Left ventricle myocardium inferior (tissue), 1 donor: ENCODE measurements at regions not wholly inside any gene's neighbourhood (a gene's known extent, or its start where the extent isn't known, plus 50 kb on each side); places are given as distances from the start of the nearest gene placed in this dataset.

Source experiments
- DNase-seq: peaks from one replicate; pipeline ENCODE4 v3.0.0-alpha.2; 2020
- H3K27ac ChIP-seq: fragments of 200-600 bp; replicated peaks from 2 replicates; pipeline ENCODE4 v1.8.0; 2021
- H3K27me3 ChIP-seq: fragments of 200-600 bp; 2 replicates; pipeline ENCODE4 v1.8.0; 2021; ENCODE audit warnings: low read depth
- H3K36me3 ChIP-seq: fragments of 200-600 bp; 2 replicates; pipeline ENCODE4 v1.8.0; 2021
- H3K4me1 ChIP-seq: fragments of 200-600 bp; 2 replicates; pipeline ENCODE4 v1.8.0; 2021
- H3K4me3 ChIP-seq: fragments of 200-600 bp; 2 replicates; pipeline ENCODE4 v1.8.0; 2021; ENCODE audit warnings: mild to moderate bottlenecking, moderate library complexity
- H3K9me3 ChIP-seq: fragments of 200-600 bp; replicated peaks from 2 replicates; pipeline ENCODE4 v1.8.0; 2021
- CTCF ChIP-seq: fragments of 200-600 bp; IDR thresholded peaks from 2 replicates; pipeline ENCODE4 v1.8.0; 2021; ENCODE audit warnings: antibody characterized with exemption, mild to moderate bottlenecking, borderline replicate concordance
- intact Hi-C: fragments of 100-400 bp; cut with micrococcal nuclease; formaldehyde crosslinking; loops from one replicate; pipeline ENCODE4 v1.11.0; 2022
- donor health status: DM: no; HTN: yes; CAD: no; lungs with severe emphysema.

- peaks cover 100% of the 10 kb centered on the region for H3K27me3 ChIP-seq
- DNase-seq: no peak
- TF ChIP-seq CTCF: no peak
- intact Hi-C loops: no loop called here
- H3K27ac ChIP-seq: no peak overlapping the region
- no peaks in the 10 kb centered on the region for H3K4me1 ChIP-seq
- H3K36me3 ChIP-seq: no peaks in the 10 kb centered on the region
- H3K4me3 ChIP-seq: no peak overlapping the region
- H3K9me3 ChIP-seq: peaks cover 6% of the 10 kb centered on the region
Measured at GRCh38 chr11:116532066-116532465, 240.7 kb downstream of the BUD13 start.

- DNase-seq: no peak
- H3K9me3 ChIP-seq: peaks cover 6% of the 10 kb centered on the region
- H3K4me3 ChIP-seq: no peak overlapping the region
- H3K36me3 ChIP-seq: no peaks in the 10 kb centered on the region
- H3K4me1 ChIP-seq: no peaks in the 10 kb centered on the region
- peaks cover 92% of the 10 kb centered on the region for H3K27me3 ChIP-seq
- no peak for TF ChIP-seq CTCF
- intact Hi-C loops: no loop called here
- H3K27ac ChIP-seq: no peak overlapping the region
Measured at GRCh38 chr11:116530705-116531104, 242.1 kb downstream of the BUD13 start.

GRCh38 chr11:116529271-116529670 is 243.5 kb downstream of the BUD13 start:
- Histone ChIP-seq H3K27ac (no peak overlapping the region), H3K9me3 (peaks cover 6% of the 10 kb centered on the region), H3K27me3 (peaks cover 86% of the 10 kb centered on the region), H3K4me1 (no peaks in the 10 kb centered on the region), H3K36me3 (no peaks in the 10 kb centered on the region), H3K4me3 (no peak overlapping the region)
- DNase-seq: no peak
- intact Hi-C loops: no loop called here
- no peak for TF ChIP-seq CTCF

GRCh38 chr11:116527180-116527991 is 245.4 kb downstream of the BUD13 start:
- Histone ChIP-seq H3K4me3 (no peak overlapping the region), H3K27me3 (peaks cover 77% of the 10 kb centered on the region), H3K27ac (no peak overlapping the region), H3K4me1 (no peaks in the 10 kb centered on the region), H3K36me3 (no peaks in the 10 kb centered on the region), H3K9me3 (peaks cover 6% of the 10 kb centered on the region)
- TF ChIP-seq CTCF: no peak
- no peak for DNase-seq
- intact Hi-C loops: no loop called here

GRCh38 chr11:116525961-116526495 is 246.8 kb downstream of the BUD13 start:
- intact Hi-C loops: no loop called here
- Histone ChIP-seq H3K4me1 (no peaks in the 10 kb centered on the region), H3K36me3 (no peaks in the 10 kb centered on the region), H3K27me3 (peaks cover 72% of the 10 kb centered on the region), H3K27ac (no peak overlapping the region), H3K9me3 (peaks cover 6% of the 10 kb centered on the region), H3K4me3 (no peak overlapping the region)
- no peak for DNase-seq
- no peak for TF ChIP-seq CTCF
